HEK293 (cell line): ENCODE measurements at regions not wholly inside any gene's neighbourhood (a gene's known extent, or its start where the extent isn't known, plus 50 kb on each side); places are given as distances from the start of the nearest gene placed in this dataset.

Experiments used
- ZFP37 ChIP-seq: fragments of 450-650 bp; formaldehyde crosslinking; IDR thresholded peaks from 2 replicates; pipeline ENCODE4 v1.5.1; 2016; ENCODE audit warnings: missing biosample characterization, missing genetic modification characterization
- ZNF768 ChIP-seq: fragments of 450-650 bp; formaldehyde crosslinking; IDR thresholded peaks from 2 replicates; pipeline ENCODE4 v1.5.1; 2018; ENCODE audit warnings: missing biosample characterization, mild to moderate bottlenecking, missing genetic modification characterization
- TF ChIP-seq, protein P1 (sequence below): fragments of 450-650 bp; formaldehyde crosslinking; IDR thresholded peaks from 2 replicates; pipeline ENCODE4 v1.5.1; 2016; ENCODE audit warnings: missing biosample characterization, missing genetic modification characterization
- TF ChIP-seq, protein P2 (sequence below): fragments of 450-650 bp; formaldehyde crosslinking; IDR thresholded peaks from 2 replicates; pipeline ENCODE4 v1.5.1; 2016; ENCODE audit warnings: missing biosample characterization, missing genetic modification characterization

GRCh38 chr4:82043809-82044137 is 330.0 kb downstream of the HNRNPD start:
- TF ChIP-seq, protein P1, sequence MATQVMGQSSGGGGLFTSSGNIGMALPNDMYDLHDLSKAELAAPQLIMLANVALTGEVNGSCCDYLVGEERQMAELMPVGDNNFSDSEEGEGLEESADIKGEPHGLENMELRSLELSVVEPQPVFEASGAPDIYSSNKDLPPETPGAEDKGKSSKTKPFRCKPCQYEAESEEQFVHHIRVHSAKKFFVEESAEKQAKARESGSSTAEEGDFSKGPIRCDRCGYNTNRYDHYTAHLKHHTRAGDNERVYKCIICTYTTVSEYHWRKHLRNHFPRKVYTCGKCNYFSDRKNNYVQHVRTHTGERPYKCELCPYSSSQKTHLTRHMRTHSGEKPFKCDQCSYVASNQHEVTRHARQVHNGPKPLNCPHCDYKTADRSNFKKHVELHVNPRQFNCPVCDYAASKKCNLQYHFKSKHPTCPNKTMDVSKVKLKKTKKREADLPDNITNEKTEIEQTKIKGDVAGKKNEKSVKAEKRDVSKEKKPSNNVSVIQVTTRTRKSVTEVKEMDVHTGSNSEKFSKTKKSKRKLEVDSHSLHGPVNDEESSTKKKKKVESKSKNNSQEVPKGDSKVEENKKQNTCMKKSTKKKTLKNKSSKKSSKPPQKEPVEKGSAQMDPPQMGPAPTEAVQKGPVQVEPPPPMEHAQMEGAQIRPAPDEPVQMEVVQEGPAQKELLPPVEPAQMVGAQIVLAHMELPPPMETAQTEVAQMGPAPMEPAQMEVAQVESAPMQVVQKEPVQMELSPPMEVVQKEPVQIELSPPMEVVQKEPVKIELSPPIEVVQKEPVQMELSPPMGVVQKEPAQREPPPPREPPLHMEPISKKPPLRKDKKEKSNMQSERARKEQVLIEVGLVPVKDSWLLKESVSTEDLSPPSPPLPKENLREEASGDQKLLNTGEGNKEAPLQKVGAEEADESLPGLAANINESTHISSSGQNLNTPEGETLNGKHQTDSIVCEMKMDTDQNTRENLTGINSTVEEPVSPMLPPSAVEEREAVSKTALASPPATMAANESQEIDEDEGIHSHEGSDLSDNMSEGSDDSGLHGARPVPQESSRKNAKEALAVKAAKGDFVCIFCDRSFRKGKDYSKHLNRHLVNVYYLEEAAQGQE (tag by site-specific recombination), result no peak
- TF ChIP-seq ZFP37 (tag by site-specific recombination) (no peak), ZNF768 (tag by site-specific recombination) (no peak)
- TF ChIP-seq, protein P2, sequence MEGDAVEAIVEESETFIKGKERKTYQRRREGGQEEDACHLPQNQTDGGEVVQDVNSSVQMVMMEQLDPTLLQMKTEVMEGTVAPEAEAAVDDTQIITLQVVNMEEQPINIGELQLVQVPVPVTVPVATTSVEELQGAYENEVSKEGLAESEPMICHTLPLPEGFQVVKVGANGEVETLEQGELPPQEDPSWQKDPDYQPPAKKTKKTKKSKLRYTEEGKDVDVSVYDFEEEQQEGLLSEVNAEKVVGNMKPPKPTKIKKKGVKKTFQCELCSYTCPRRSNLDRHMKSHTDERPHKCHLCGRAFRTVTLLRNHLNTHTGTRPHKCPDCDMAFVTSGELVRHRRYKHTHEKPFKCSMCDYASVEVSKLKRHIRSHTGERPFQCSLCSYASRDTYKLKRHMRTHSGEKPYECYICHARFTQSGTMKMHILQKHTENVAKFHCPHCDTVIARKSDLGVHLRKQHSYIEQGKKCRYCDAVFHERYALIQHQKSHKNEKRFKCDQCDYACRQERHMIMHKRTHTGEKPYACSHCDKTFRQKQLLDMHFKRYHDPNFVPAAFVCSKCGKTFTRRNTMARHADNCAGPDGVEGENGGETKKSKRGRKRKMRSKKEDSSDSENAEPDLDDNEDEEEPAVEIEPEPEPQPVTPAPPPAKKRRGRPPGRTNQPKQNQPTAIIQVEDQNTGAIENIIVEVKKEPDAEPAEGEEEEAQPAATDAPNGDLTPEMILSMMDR (tag by site-specific recombination), result no peak
